Rectal smooth muscle tissue (tissue), 1 donor: ENCODE measurements at regions not wholly inside any gene's neighbourhood (a gene's known extent, or its start where the extent isn't known, plus 50 kb on each side); places are given as distances from the start of the nearest gene placed in this dataset.
"Not testable (repeated sequence)": the region's sequence is repeated elsewhere in the genome, so short reads cannot be mapped to it uniquely, and the experiment has no call there.

ENCODE experiments used
- H3K27ac ChIP-seq: one replicate; pipeline ENCODE4 v1.7.0; 2013; ENCODE audit warnings: low read depth, low read length, inconsistent platforms
- H3K27me3 ChIP-seq: one replicate; pipeline ENCODE4 v1.7.0; 2013; ENCODE audit warnings: low read length; ENCODE audit not compliant: control insufficient read depth, insufficient read depth
- H3K36me3 ChIP-seq: one replicate; pipeline ENCODE4 v1.7.0; 2013; ENCODE audit warnings: low read length; ENCODE audit not compliant: control insufficient read depth, insufficient read depth
- H3K4me1 ChIP-seq: one replicate; pipeline ENCODE4 v1.7.0; 2013; ENCODE audit warnings: low read length; ENCODE audit not compliant: control insufficient read depth, insufficient read depth
- H3K4me3 ChIP-seq: one replicate; pipeline ENCODE4 v1.7.0; 2013; ENCODE audit warnings: low read length
- H3K9ac ChIP-seq: one replicate; pipeline ENCODE4 v1.7.0; 2013; ENCODE audit warnings: low read length

DNA sequence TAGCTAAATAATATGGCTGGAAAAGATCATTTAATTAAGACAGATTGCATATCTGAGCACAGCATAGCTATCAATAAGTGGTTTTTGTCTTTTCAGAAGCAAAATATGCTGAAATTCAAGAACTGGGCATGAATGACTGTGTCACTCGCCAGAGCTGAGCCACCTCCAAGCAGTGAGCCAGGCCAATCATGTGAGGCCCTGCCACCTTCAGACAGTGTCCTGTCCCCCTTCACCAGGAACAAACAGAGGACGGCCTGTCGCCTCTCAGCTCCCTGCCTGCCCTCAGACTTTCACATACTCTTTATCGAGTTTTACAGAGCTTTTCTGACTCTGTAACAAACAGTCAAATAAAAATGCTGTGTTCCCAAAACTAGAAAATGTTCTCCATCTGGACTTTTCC is 171.0 kb upstream of the TSC22D1 start:
- Histone ChIP-seq H3K27ac (no peak overlapping the region), H3K4me1 (no peaks in the 10 kb centered on the region), H3K9ac (no peak overlapping the region), H3K27me3 (no peaks in the 10 kb centered on the region), H3K4me3 (no peak overlapping the region), H3K36me3 (no peaks in the 10 kb centered on the region)

DNA sequence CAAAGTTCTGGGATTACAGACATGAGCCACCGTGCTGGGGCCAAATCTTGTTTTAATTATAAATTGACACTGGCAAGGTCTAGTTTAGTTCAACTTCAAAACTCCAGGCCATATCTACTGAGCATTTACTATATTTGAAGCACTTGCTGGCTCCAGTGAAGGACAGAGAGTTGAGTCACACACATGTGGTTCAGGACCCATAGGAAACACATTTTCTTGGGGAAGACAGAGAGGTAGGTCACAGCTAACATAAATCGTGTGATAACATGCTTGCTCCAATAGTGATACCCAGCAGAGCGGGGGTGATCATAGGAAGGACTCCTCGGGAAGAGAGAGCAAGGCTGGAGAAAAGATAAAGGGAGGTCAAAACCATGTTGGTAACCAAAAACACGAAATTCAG is 170.6 kb upstream of the TSC22D1 start:
- no peaks in the 10 kb centered on the region for H3K27me3 ChIP-seq
- H3K4me1 ChIP-seq: no peaks in the 10 kb centered on the region
- no peaks in the 10 kb centered on the region for H3K36me3 ChIP-seq
- no peak overlapping the region for H3K4me3 ChIP-seq
- H3K27ac ChIP-seq: no peak overlapping the region
- H3K9ac ChIP-seq: no peak overlapping the region

DNA sequence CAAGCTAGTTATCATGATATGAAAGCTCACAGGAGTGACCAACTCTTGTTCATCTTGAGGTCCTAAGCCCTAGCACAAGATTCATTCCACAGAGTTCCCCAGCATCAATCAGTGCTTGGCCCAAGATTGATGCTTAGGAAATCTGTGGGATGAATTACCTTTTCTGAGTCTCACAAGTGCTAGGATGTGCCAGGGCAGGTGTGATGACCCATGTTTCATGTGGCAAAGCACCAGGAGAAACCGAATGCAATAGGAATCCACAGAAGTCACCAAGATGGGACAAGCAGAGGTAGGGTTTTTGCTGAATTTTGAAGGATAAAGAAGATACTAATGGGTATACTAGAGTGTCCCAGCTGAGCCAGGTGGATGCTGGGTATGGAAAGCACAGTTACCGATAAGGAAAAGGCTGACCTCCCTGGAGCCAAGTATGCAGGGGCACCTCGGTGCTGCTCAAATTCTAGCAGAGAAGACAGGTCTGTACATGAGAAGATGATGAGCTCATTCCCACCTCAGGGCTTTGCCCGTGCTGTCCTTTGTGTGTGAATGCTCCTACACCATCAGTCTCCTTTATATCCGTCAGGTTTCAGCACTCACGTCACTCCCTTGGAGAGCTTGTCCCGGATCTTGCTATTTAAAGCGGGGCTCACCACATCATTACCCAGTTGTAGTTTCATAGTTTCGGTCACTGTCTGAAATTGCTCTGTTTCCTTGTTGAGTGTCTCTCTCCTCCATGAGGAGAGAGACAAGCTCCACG is 168.9 kb upstream of the TSC22D1 start:
- Histone ChIP-seq H3K4me3 (no peak overlapping the region), H3K27ac (no peak overlapping the region), H3K27me3 (no peaks in the 10 kb centered on the region), H3K9ac (no peak overlapping the region), H3K4me1 (no peaks in the 10 kb centered on the region), H3K36me3 (no peaks in the 10 kb centered on the region)

DNA sequence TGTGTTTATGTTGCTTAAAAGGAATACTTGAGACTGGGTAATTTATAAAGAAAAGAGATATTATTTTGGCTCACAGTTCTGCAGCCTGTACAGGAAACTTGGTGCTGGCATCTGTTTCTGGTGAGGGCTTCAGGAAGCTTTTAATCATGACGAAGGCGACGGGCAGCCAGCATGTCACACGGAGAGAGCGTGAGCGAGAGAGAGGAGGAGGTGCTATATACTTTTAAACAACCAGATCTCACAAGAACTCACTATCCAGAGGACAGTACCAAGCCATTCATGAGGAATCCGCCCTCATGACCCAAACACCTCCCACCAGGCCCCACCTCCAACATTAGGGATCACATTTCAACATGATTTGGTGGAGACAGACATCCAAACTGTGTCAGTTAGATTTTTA is 163.4 kb upstream of the TSC22D1 start:
- H3K4me1 ChIP-seq: no peaks in the 10 kb centered on the region
- no peak overlapping the region for H3K4me3 ChIP-seq
- no peaks in the 10 kb centered on the region for H3K27me3 ChIP-seq
- no peak overlapping the region for H3K27ac ChIP-seq
- no peaks in the 10 kb centered on the region for H3K36me3 ChIP-seq
- no peak overlapping the region for H3K9ac ChIP-seq

DNA sequence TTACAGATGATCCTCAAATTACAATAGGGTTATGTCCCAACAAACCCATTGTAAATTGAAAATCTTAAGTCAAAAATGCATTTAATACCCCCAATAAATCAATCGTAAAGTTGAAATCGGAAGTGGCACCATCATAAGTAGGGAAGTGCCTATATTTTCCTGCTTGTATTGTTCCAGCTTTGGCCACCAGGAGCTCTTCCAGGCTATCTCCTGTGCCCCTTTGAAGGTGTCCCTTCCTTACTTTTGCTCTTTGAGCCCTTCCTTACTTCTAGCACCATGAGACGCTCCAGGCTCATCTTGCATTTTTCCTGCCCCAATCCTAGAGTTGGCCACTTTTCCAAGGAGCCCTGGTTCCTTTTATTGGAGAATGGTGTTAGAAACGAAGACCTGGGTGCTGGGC is 163.0 kb upstream of the TSC22D1 start:
- Histone ChIP-seq H3K36me3 (no peaks in the 10 kb centered on the region), H3K4me1 (no peaks in the 10 kb centered on the region), H3K4me3 (no peak overlapping the region), H3K9ac (no peak overlapping the region), H3K27me3 (no peaks in the 10 kb centered on the region), H3K27ac (no peak overlapping the region)

DNA sequence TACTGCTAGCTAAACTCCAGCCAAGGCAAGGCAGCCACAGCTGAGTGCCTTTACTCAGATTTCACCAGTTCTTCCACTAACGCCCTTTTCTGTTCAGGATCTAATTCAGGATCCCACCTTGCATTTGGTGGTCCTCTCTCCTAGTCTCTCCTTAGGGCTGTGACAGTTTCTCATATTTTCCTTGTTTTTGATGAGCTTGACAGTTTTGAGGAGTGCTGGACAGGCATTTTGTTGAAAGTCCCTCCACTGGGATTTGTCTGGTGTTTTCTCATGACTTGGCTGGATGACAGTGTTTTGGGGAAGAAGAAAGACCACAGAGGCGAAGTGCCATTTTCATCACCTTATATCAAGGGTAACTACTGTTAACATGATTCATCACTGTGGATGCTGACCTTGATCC is 162.3 kb upstream of the TSC22D1 start:
- H3K9ac ChIP-seq: no peak overlapping the region
- no peaks in the 10 kb centered on the region for H3K27me3 ChIP-seq
- no peak overlapping the region for H3K4me3 ChIP-seq
- H3K27ac ChIP-seq: no peak overlapping the region
- H3K36me3 ChIP-seq: no peaks in the 10 kb centered on the region
- no peaks in the 10 kb centered on the region for H3K4me1 ChIP-seq

DNA sequence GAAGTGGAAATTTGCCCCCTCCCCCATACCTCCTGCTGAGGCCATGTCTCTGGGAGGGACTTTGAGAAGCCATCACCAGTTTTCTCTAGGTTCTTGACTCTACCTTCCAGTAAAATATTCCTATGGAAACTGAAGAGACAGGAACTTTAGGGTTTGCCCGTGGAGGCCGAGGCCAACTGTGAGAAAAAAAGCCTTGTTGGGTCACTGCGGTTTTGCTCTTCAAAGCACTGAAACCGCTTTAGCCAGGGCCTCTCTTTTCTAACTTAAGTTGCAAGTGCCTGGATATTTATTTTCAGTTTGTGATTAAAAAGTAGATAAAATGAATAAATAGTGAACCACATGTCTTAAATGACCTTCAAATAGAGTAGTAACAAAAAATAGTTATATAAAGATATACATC is 159.7 kb upstream of the TSC22D1 start:
- H3K36me3 ChIP-seq: no peaks in the 10 kb centered on the region
- no peaks in the 10 kb centered on the region for H3K4me1 ChIP-seq
- no peak overlapping the region for H3K27ac ChIP-seq
- no peaks in the 10 kb centered on the region for H3K27me3 ChIP-seq
- no peak overlapping the region for H3K4me3 ChIP-seq
- no peak overlapping the region for H3K9ac ChIP-seq

DNA sequence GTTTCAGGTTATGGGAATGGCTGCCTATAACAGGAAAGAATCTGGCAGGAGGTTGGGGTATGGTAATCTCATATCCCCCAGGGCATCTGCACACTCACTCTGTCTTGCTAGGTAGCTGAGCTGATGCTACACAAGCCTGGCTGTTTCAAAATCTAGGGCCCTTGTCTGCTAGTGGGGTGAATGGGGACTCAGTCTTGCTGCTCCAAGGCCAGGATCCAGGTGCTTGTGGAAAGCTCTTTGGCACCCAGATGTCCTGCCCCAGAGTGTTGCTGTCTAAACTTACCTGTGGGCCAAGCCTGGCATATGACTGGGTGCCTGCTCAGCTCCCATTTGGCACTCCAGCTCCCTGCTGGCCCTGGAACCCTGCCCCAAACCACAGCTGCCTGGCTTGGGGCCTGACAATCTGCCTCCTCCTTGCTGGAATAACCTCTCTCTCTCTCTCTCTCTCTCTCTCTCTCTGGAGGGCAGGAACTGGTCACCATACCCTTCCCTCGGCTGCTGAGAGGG is 158.1 kb upstream of the TSC22D1 start:
- H3K4me1 ChIP-seq: no peaks in the 10 kb centered on the region
- no peaks in the 10 kb centered on the region for H3K36me3 ChIP-seq
- H3K4me3 ChIP-seq: no peak overlapping the region
- no peaks in the 10 kb centered on the region for H3K27me3 ChIP-seq
- H3K9ac ChIP-seq: no peak overlapping the region
- H3K27ac ChIP-seq: no peak overlapping the region

DNA sequence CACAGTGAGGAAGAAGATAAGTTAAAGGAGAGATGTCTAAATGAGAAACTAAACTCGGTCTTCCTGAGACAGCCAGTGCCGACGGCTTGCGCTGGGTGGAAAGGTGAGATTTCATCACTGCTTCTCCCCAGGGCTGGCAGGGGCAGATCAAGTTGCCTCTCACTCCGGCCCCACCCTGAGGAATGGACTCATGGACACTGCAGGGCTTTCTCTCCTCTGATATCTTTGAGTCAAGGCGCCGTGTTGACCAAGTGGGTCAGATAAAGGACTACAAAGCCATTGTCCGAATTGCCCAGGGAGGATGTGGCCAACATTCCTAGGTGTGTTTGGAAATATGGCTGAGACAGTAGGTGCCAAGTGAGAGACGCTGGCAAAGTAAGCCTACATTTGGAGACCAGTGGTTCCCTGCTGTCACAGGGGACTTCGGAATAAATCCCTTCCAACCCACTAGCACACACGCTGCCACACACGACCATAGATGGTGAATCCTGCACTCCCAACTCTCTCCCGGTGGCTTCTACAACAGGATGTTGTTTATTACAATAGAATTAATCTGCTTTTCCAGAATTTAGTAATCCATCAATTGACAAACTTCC is 156.5 kb upstream of the TSC22D1 start:
- no peaks in the 10 kb centered on the region for H3K36me3 ChIP-seq
- no peak overlapping the region for H3K9ac ChIP-seq
- H3K27me3 ChIP-seq: no peaks in the 10 kb centered on the region
- H3K4me3 ChIP-seq: no peak overlapping the region
- H3K4me1 ChIP-seq: no peaks in the 10 kb centered on the region
- no peak overlapping the region for H3K27ac ChIP-seq

DNA sequence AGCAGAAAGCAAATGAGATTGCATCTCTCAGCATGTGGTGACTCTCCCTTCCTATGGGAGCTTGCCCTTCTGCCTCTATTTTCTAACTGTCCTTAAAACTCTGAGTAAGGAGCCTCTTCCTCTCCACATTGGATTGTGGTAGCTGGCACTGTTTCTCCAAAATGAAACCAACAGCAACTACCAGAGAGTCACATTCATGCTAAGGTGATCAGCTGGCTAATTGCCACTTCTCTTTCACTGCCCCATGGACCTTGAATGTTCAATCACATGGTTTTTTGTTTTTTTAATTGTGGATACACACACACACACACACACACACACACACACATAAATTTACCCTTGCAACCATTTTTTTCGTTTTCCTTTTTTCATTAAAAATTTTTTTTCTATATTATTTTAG is 154.7 kb upstream of the TSC22D1 start:
- Histone ChIP-seq H3K27ac (no peak overlapping the region), H3K9ac (no peak overlapping the region), H3K27me3 (no peaks in the 10 kb centered on the region), H3K4me1 (no peaks in the 10 kb centered on the region), H3K36me3 (no peaks in the 10 kb centered on the region), H3K4me3 (no peak overlapping the region)

DNA sequence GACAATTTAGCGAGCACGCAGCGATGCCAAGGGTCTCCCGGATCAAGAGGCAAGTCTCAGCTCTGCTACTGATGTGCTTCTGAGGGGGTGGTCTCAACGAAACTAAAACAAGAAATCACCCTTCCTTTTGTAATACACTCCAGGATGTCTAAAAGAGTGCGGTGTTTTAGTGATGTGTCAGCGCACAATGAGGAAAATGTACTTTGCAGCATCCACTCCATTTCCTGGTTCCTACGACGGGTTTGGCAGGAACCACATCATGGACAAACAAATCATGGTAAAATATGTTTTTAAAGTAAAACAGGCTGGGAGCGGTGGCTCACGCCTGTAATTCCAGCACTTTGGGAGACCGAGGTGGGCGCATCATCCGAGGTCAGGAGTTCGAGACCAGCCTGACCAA is 154.0 kb upstream of the TSC22D1 start:
- H3K27ac ChIP-seq: no peak overlapping the region
- H3K9ac ChIP-seq: no peak overlapping the region
- H3K36me3 ChIP-seq: no peaks in the 10 kb centered on the region
- no peaks in the 10 kb centered on the region for H3K4me1 ChIP-seq
- H3K4me3 ChIP-seq: no peak overlapping the region
- H3K27me3 ChIP-seq: no peaks in the 10 kb centered on the region

DNA sequence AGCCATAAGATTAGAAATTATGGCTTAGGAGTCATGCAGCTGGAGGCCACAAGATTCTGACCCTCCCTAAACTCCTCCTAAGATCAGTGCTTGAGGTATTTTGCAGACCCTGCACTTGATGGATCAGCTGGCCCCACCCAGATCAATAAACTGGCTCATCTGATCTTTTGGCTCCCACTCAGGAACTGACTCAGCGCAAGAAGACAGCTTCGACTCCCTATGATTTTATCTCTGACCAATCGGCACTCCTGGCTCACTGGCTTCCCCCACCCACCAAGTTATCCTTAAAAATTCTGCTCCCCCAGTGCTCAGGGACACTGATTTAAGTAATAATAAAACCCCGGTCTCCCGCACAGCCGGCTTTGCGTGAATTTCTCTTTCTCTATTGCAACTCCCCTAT is 151.5 kb upstream of the TSC22D1 start:
- H3K27me3 ChIP-seq, H3K9ac ChIP-seq, H3K27ac ChIP-seq, H3K36me3 ChIP-seq, H3K4me1 ChIP-seq, H3K4me3 ChIP-seq: not testable (repeated sequence)

DNA sequence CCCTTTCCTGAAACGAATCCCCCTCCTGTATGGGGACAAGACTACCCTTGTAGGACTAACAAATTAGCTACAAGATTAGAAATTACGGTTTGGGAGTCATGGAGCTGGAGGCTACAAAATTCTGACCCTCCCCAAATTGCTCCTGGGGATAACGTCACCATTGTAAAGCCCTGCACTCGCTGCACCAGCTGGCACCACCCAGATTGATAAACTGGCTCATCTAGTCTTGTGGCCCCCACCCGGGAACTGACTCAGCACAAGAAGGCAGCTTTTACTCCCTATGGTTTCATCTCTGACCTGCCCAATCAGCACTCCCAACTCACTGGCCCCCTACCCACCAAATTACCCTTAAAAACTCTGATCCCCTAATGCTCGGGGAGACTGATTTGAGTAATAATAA is 150.6 kb upstream of the TSC22D1 start:
- H3K27ac ChIP-seq: no peak overlapping the region

More for the DNA sequence above, 150.6 kb upstream of the TSC22D1 start:
- H3K27me3 ChIP-seq: no peaks in the 10 kb centered on the region
- no peaks in the 10 kb centered on the region for H3K36me3 ChIP-seq
- H3K4me1 ChIP-seq: no peaks in the 10 kb centered on the region
- H3K9ac ChIP-seq: no peak overlapping the region
- no peak overlapping the region for H3K4me3 ChIP-seq
